HG02884 (cell line): ENCODE measurements at regions not wholly inside any gene's neighbourhood (a gene's known extent, or its start where the extent isn't known, plus 50 kb on each side); places are given as distances from the start of the nearest gene placed in this dataset.

Experiments
- ATAC-seq: cut with Tn5 transposase; IDR thresholded peaks from one replicate; pipeline ENCODE4 v1.9.1; 2021; ENCODE audit warnings: mild to moderate bottlenecking, moderate library complexity; ENCODE audit not compliant: unreplicated experiment

- ATAC-seq = no peak
Measured at GRCh38 chr4:182142176-182143085, 100.8 kb upstream of the TENM3 start.

DNA sequence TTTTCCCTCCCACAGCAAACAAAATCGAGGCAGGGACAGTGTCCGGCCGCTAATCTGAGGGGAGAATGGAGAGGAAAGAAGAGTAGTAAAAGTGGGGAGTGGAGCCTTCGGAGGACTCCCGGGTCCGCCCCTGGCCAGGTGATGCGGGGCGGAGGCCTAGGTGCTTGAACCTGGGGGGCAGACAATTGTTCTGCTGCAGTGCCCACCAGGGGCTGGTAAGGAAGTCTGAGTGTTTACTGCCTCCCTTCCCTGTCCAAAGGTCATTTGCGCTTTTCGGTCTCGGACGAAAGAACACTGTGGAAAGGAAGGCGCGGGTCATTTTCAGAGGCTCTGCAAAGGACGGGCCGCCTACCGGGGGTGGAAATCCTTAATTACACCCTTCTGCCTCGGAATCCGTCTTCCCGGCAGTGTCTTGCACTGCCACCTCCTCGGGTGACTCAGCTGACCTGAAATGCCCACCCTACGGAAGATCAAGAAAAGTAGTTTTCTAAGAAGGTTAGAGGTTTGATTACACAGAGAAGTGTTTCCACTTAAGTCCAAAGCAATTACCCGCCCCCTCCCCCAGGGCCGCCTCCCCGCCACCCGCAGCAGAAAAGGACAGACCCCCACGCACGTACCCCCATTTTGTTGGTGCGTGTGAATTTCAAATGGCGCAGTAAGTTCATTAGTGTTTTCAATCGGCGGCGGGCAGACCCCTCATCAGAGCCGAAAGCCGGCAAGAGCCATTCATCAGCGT is 99.9 kb upstream of the TENM3 start:
- ATAC-seq = no peak

GRCh38 chr4:182143822-182144625 is 99.2 kb upstream of the TENM3 start:
- ATAC-seq = no peak

GRCh38 chr4:182144626-182145333 is 98.4 kb upstream of the TENM3 start:
- ATAC-seq = no peak

- no peak for ATAC-seq
Measured at GRCh38 chr4:182145334-182145905, 97.8 kb upstream of the TENM3 start.

- no peak for ATAC-seq
Measured at GRCh38 chr4:182147391-182147790, 95.8 kb upstream of the TENM3 start.

DNA sequence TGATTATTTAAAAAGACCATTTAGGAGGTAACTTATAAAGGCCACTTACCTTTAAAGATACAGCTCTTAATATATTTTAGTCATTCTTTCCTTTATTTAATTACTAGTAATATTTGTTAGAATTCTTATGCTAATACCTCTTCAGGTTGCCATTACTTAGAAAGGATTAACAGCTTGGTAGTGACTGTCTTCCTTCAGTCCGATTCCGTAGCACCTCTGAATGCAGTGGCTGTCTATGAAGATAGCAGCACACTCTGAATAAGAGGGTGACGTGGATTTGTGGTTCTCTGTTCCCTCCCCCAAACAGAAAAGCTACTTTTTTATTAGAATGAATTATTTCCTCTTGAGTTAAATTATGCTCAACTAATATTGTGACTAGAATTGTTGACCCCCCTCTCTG is 92.6 kb upstream of the TENM3 start:
- ATAC-seq = no peak

GRCh38 chr4:182155806-182156205 is 87.4 kb upstream of the TENM3 start:
- no peak for ATAC-seq

GRCh38 chr4:182163180-182163579 is 80.0 kb upstream of the TENM3 start:
- ATAC-seq = no peak

GRCh38 chr4:182169572-182169971 is 73.6 kb upstream of the TENM3 start:
- ATAC-seq = no peak

DNA sequence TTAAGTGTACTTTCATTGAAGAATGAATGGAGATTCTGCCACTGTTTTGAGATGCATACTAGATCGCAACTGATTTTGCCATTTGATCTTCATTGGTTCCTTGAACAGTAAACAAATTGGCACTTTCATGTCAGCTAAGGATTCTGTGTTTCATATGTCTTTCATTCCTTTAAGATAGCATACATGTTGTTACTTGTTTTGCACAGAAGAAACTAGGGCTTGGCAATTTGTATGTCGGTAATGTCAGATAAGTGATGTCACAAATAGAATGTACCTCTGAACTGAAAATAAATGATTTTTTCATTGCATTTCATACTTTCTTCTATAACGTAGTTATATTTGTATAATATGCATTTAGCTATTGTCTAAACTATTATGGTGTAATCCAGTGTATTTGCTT is 73.2 kb upstream of the TENM3 start:
- ATAC-seq = no peak

DNA sequence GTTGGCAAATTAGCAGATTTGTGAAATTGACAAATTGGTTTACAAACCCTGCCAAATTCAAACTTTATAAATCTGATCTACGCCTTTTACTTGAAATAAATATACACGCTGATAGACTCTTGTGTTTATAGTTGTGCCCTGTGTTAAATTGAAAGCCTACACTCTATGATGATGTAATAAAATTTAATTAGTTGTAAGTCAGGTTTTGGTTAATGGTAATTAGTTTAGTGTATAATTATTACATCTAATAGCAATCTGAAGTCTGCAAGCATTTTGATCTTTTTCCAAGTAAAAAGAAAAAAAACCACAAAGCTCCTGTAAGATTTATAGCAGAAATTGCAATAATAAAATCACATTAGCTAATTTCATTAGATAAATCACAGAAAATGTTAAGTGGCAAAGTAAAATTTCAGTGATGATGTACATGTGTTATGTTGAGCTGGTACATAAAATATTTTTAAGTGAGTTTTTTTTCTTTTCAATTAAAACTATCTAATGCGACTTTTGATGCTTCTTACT is 72.7 kb upstream of the TENM3 start:
- ATAC-seq = no peak

GRCh38 chr4:182174979-182175378 is 68.2 kb upstream of the TENM3 start:
- ATAC-seq = no peak

DNA sequence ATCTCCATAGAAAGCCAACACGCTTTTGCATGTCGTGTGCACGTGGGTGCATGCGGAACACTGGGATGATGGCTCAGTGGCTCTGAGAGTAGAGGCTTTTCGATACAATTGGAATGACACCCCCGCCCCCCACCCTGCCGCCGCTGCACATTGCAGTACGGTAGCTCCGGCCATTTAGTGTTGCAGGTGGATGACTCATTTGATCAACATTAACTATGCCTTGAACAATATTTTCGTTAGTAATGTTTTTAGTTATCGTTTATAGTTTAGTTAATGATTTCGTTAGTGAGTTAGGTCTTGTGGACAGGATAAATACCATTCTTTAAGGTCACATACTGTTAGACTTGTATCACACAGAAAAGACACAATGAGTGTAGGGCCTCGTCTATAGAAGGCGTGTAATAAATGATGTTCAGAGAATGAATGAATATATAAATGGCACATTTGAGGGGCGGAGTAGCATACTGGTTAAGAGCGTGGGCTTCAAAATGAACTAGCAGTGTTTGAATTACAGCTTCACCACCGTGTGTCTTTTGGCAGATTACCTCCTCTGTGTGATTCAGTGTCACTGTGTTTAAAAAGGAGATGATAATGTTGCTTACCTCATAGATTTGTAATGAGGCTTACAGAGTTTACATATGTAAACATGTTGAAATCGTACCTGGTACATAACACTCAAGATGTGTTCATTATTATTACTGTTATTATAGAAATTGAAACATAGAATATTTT is 67.2 kb upstream of the TENM3 start:
- no peak for ATAC-seq

GRCh38 chr4:182177166-182177565 is 66.0 kb upstream of the TENM3 start:
- no peak for ATAC-seq

DNA sequence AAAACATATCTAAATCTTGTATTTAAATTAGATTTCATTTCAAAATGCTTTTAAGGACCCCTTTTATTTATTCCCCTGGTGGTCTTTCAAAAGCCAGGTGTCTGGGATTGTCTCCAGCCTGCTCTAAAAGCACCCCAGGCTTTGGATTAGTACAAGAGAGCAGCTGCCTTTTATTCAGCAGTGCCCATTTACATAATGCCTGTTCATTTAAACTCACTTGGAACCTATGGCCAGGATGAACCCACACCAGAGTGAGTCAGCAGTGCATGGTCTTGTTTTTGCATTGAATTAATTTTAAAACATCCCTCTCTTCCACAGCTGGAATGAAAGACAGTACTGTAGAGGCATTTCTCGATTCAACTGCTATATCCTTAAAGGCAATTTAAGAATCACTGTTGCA is 64.1 kb upstream of the TENM3 start:
- ATAC-seq = no peak

DNA sequence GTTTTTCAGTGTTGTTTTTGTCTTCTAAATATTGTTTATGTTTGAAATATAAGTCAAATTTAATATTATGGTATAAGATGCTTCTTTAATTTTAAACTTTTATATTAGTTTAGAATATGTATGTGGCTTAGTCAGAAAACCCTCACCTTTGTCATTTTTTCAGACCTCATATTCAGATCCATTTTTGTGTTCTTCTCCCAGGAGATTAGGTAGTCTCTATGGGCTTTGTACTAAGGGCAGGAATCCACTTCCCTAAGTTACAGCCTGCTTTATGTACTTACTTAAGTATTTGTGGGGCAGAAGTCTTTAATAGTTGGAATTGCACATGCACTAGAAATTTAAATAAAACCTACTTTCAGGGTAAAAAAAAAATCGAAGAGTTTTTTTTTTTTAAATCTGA is 63.5 kb upstream of the TENM3 start:
- no peak for ATAC-seq

GRCh38 chr4:182185491-182185890 is 57.7 kb upstream of the TENM3 start:
- no peak for ATAC-seq

DNA sequence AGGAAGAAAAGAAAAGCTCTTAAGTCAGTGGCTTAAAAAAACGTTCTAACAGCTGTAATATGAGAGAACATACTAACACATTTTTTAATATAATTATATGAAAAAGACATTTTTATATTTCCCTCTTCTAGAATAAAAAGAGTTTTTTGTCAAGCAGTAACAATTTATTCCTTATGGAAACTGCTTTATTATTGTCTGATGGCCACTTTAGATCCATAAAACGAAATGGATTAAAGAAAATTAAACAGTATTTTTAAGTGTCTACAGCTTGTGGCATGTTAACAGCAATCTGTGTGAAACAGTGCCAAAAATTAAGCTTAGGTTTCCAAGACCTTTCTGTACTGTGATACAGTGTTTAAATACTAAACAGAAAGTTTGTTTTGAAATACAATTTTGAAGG is 55.5 kb upstream of the TENM3 start:
- no peak for ATAC-seq

DNA sequence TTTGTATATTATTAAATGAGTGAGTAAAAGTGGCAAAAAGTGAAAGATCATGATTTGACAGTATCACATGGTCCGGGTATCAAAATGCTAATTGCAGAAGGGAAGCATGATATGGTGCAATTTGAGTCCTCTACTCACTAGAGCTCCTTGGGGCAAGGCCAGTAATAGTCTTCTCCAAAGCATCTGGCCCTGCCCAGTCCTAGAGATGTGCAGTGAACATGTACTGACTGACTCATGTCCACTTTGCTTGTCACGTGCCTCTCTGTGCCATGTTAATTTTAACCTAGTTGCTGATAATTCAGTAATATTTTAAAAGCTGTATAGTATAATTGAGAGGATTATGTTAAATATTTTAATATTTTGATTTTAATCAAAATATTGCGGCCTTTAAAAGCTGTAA is 54.6 kb upstream of the TENM3 start:
- no peak for ATAC-seq
